SU-DHL-6 (cell line): ENCODE measurements at regions not wholly inside any gene's neighbourhood (a gene's known extent, or its start where the extent isn't known, plus 50 kb on each side); places are given as distances from the start of the nearest gene placed in this dataset.

Experiments used
- H2AFZ ChIP-seq: fragments of 200-600 bp; sonication (generic); 2 replicates; pipeline ENCODE4 v1.6.1; 2014; ENCODE audit warnings: low read depth, mild to moderate bottlenecking, moderate library complexity, mixed read lengths, antibody characterized with exemption, low read length; ENCODE audit not compliant: severe bottlenecking
- H3F3A ChIP-seq: fragments of 200-600 bp; shearing (Covaris generic); 2 replicates; pipeline ENCODE4 v1.6.0; 2016; ENCODE audit warnings: antibody characterized with exemption, mild to moderate bottlenecking; ENCODE audit not compliant: insufficient read depth
- H3K27ac ChIP-seq: fragments of 200-600 bp; sonication (generic); 2 replicates; pipeline ENCODE4 v1.5.1; 2016; ENCODE audit warnings: low read depth, mild to moderate bottlenecking, low read length, moderate library complexity, mixed read lengths
- H3K27me3 ChIP-seq: fragments of 200-600 bp; sonication (generic), shearing (Covaris generic); 2 replicates; pipeline ENCODE4 v1.6.0; 2014; ENCODE audit warnings: mild to moderate bottlenecking, low read length
- H3K36me3 ChIP-seq: fragments of 200-600 bp; sonication (generic); 2 replicates; pipeline ENCODE4 v1.6.1; 2014; ENCODE audit warnings: mild to moderate bottlenecking, low read length, mixed read lengths
- H3K4me2 ChIP-seq: fragments of 300-600, 200-600 bp; shearing (Covaris generic), sonication (generic); 2 replicates; pipeline ENCODE4 v1.6.0; 2014; ENCODE audit warnings: low read length, low read depth, mild to moderate bottlenecking; ENCODE audit not compliant: poor library complexity, severe bottlenecking
- H3K4me3 ChIP-seq: fragments of 200-600 bp; sonication (generic); 2 replicates; pipeline ENCODE4 v1.5.1; 2014; ENCODE audit warnings: antibody characterized with exemption, low read length, mild to moderate bottlenecking, mixed read lengths; ENCODE audit not compliant: insufficient read depth, poor library complexity, severe bottlenecking
- H3K79me2 ChIP-seq: fragments of 200-600 bp; sonication (generic); 2 replicates; pipeline ENCODE4 v1.6.1; 2014; ENCODE audit warnings: mild to moderate bottlenecking, low read length, moderate library complexity; ENCODE audit not compliant: insufficient read depth
- H3K9ac ChIP-seq: fragments of 200-600 bp; sonication (generic); 2 replicates; pipeline ENCODE4 v1.7.0; 2014; ENCODE audit warnings: mild to moderate bottlenecking, low read length
- H3K9me2 ChIP-seq: fragments of 200-600 bp; sonication (generic); replicated peaks from 2 replicates; pipeline ENCODE4 v1.6.1; 2014; ENCODE audit warnings: low read length; ENCODE audit not compliant: insufficient read depth
- H3K9me3 ChIP-seq: fragments of 200-600 bp; sonication (generic); 2 replicates; pipeline ENCODE4 v1.6.1; 2014; ENCODE audit warnings: low read length, mixed read lengths; ENCODE audit not compliant: insufficient read depth
- H4K20me1 ChIP-seq: fragments of 200-600 bp; sonication (generic); 2 replicates; pipeline ENCODE4 v1.6.1; 2014; ENCODE audit warnings: low read depth, mild to moderate bottlenecking, antibody characterized with exemption, low read length, moderate library complexity, mixed read lengths
- EZH2phosphoT487 ChIP-seq: fragments of 200-600 bp; sonication (generic), shearing (Covaris generic); conservative IDR thresholded peaks from 2 replicates; pipeline ENCODE4 v1.6.1; 2018; ENCODE audit warnings: mild to moderate bottlenecking, antibody characterized with exemption, low read length, moderate library complexity, mixed read lengths
- TF ChIP-seq, protein P1 (sequence below): fragments of 200-600 bp; sonication (generic); IDR thresholded peaks from one replicate; pipeline ENCODE4 v1.5.1; 2017; ENCODE audit warnings: antibody characterized with exemption, mild to moderate bottlenecking, low read length, moderate library complexity; ENCODE audit not compliant: insufficient read depth, poor library complexity, severe bottlenecking

DNA sequence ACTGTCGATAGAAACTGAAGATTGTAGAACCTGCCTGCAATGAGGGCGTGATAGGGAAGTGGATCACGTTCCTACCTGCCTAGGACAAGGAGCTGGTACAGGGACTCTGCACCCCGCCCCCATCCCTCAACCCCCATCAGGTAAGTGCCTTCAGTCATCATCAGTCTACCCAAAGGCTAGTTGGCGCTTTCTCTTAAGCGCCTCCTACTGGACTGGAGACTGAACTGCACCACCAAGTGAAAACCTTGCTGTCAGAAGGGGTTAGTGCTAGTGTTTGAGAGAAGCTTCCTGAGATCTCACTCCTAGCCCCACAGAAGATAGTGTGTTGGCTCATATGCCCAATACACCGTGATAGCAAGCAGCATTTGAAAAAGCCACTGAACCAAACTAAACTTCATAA is 706.5 kb upstream of the MAN1A1 start:
- Histone ChIP-seq H3K36me3 (no peaks in the 10 kb centered on the region), H2AFZ (no peak overlapping the region), H3F3A (no peaks in the 10 kb centered on the region), H3K79me2 (no peaks in the 10 kb centered on the region), H3K27me3 (no peaks in the 10 kb centered on the region), H3K4me2 (no peak overlapping the region), H3K9me3 (no peaks in the 10 kb centered on the region), H3K4me3 (no peak overlapping the region), H3K27ac (no peak overlapping the region), H3K9me2 (no peaks in the 10 kb centered on the region), H3K9ac (no peak overlapping the region), H4K20me1 (no peaks in the 10 kb centered on the region)
- TF ChIP-seq EZH2phosphoT487 = no peak
- TF ChIP-seq, protein P1, sequence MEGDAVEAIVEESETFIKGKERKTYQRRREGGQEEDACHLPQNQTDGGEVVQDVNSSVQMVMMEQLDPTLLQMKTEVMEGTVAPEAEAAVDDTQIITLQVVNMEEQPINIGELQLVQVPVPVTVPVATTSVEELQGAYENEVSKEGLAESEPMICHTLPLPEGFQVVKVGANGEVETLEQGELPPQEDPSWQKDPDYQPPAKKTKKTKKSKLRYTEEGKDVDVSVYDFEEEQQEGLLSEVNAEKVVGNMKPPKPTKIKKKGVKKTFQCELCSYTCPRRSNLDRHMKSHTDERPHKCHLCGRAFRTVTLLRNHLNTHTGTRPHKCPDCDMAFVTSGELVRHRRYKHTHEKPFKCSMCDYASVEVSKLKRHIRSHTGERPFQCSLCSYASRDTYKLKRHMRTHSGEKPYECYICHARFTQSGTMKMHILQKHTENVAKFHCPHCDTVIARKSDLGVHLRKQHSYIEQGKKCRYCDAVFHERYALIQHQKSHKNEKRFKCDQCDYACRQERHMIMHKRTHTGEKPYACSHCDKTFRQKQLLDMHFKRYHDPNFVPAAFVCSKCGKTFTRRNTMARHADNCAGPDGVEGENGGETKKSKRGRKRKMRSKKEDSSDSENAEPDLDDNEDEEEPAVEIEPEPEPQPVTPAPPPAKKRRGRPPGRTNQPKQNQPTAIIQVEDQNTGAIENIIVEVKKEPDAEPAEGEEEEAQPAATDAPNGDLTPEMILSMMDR = peak; percentile 51

DNA sequence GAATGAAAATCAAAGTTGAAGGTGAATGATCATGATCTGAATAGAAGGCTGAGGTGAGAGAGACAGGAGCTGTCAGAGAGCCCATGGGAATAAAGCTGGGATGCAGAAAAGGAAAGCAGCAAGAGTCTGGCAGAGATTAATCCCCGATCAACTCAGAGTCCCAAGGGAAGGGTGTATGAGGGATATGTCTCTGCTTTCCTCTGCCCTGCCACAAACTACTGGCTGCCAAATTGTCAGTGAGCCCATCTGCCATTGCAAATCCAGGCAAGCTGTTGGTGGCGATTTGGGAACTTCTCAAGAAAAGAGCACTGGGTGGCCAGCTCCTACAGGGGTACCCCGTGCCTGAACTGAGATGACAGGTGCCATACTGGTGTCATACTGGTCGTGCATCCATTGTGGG is 705.5 kb upstream of the MAN1A1 start:
- no peak overlapping the region for H3K4me2 ChIP-seq
- H3K27me3 ChIP-seq = no peaks in the 10 kb centered on the region
- no peaks in the 10 kb centered on the region for H3K9me3 ChIP-seq
- TF ChIP-seq, protein P1 = no peak
- TF ChIP-seq EZH2phosphoT487 = no peak
- H3K4me3 ChIP-seq = no peak overlapping the region
- H2AFZ ChIP-seq = no peak overlapping the region
- H3K79me2 ChIP-seq = no peaks in the 10 kb centered on the region
- no peak overlapping the region for H3K27ac ChIP-seq
- no peak overlapping the region for H3K9ac ChIP-seq
- no peaks in the 10 kb centered on the region for H3K9me2 ChIP-seq
- no peaks in the 10 kb centered on the region for H4K20me1 ChIP-seq
- no peaks in the 10 kb centered on the region for H3K36me3 ChIP-seq
- H3F3A ChIP-seq = no peaks in the 10 kb centered on the region

DNA sequence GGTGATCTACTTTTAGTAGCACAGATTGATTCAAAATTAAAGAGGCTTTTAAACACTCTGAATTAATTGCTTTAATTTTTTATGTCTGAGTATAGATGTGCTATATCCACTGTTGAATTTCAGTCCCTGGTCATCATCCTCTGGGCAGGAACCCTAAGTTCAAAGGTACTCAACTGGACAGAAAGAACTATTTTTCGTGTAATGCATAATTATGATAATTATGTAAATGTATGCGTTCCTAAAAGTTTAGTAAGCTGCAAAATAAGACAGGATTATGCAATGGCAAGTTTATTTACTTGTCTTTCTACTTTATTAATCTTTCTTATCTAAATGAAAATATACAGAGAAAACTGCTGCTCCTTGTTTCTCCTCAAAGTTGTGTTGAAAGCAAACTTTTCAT is 690.1 kb upstream of the MAN1A1 start:
- no peaks in the 10 kb centered on the region for H3K9me2 ChIP-seq
- H4K20me1 ChIP-seq = no peaks in the 10 kb centered on the region
- H3K27ac ChIP-seq = no peak overlapping the region
- no peak overlapping the region for H3K4me2 ChIP-seq
- H3K9me3 ChIP-seq = no peaks in the 10 kb centered on the region
- no peaks in the 10 kb centered on the region for H3K79me2 ChIP-seq
- H3K27me3 ChIP-seq = no peaks in the 10 kb centered on the region
- no peak overlapping the region for H3K9ac ChIP-seq
- no peak overlapping the region for H3K4me3 ChIP-seq
- TF ChIP-seq, protein P1 = no peak
- TF ChIP-seq EZH2phosphoT487 = no peak
- H3K36me3 ChIP-seq = no peaks in the 10 kb centered on the region
- H3F3A ChIP-seq = no peaks in the 10 kb centered on the region
- H2AFZ ChIP-seq = no peak overlapping the region
